H1 (cell line): ENCODE measurements at regions not wholly inside any gene's neighbourhood (a gene's known extent, or its start where the extent isn't known, plus 50 kb on each side); places are given as distances from the start of the nearest gene placed in this dataset.

Source experiments
- CTCF ChIA-PET: fragments of 300-600 bp; sonication (Branson Sonifier 250); formaldehyde crosslinking; loops from one replicate; lab custom pipeline; 2021; ENCODE audit not compliant: partially characterized antibody; lab: Charles Lee
- POLR2A ChIA-PET: fragments of 300-600 bp; sonication (Branson Sonifier 250); formaldehyde crosslinking; loops from one replicate; lab custom pipeline; 2021; ENCODE audit warnings: inconsistent platforms; ENCODE audit not compliant: partially characterized antibody; lab: Charles Lee
- DNase-seq, 2 experiments: peaks; one replicate each; pipeline versions ENCODE4 v3.0.0 to v3.0.0-alpha.2; 2010 to 2022; ENCODE audit warnings: low spot score in 2 of 2, low read depth in 1 of 2, mixed read lengths in 1 of 2
- FAIRE-seq: peaks from 2 replicates; lab custom pipeline; 2011; peaks lifted over from hg19 to GRCh38; lab: Jason Lieb, UNC
- H2AFZ ChIP-seq: 2 replicates; pipeline ENCODE4 v1.8.1; 2012; ENCODE audit warnings: low read length, inconsistent platforms
- H2AK5ac ChIP-seq: 2 replicates; pipeline ENCODE4 v1.6.1; 2013; ENCODE audit warnings: low read depth, low read length
- H2BK120ac ChIP-seq: replicated peaks from 2 replicates; pipeline ENCODE3; 2013; ENCODE audit warnings: low read depth, low read length, inconsistent platforms
- H2BK12ac ChIP-seq: 2 replicates; pipeline ENCODE4 v1.6.1; 2013; ENCODE audit warnings: low read depth, low read length
- H2BK15ac ChIP-seq: 2 replicates; pipeline ENCODE4 v1.6.1; 2013; ENCODE audit warnings: low read length
- H2BK20ac ChIP-seq: 2 replicates; pipeline ENCODE4 v1.6.1; 2013; ENCODE audit warnings: low read length
- H2BK5ac ChIP-seq: 2 replicates; pipeline ENCODE4 v1.6.1; 2013; ENCODE audit warnings: low read depth, low read length
- H3K14ac ChIP-seq: 2 replicates; pipeline ENCODE4 v1.6.1; 2013; ENCODE audit warnings: inconsistent platforms; ENCODE audit not compliant: insufficient read length
- H3K18ac ChIP-seq: 2 replicates; pipeline ENCODE4 v1.6.1; 2013; ENCODE audit warnings: low read length; ENCODE audit errors: extremely low read depth
- H3K23ac ChIP-seq: 2 replicates; pipeline ENCODE4 v1.6.1; 2013; ENCODE audit warnings: inconsistent platforms; ENCODE audit not compliant: insufficient read length
- H3K23me2 ChIP-seq: 2 replicates; pipeline ENCODE4 v1.6.1; 2013; ENCODE audit warnings: low read depth, low read length
- H3K27ac ChIP-seq: 2 replicates; pipeline ENCODE4 v1.6.1; 2011; ENCODE audit warnings: low read depth, low read length, inconsistent platforms
- H3K27me3 ChIP-seq, 4 experiments: replicated peaks in 1 of 4; 1 replicate in 1 of 4; 2 replicates in 3 of 4; pipeline versions ENCODE4 v1.6.1 to v1.8.1; 2011 to 2013; ENCODE audit warnings: low read length in 3 of 4, mild to moderate bottlenecking in 3 of 4, inconsistent platforms in 2 of 4, mixed read lengths in 2 of 4, moderate library complexity in 1 of 4; ENCODE audit not compliant: control insufficient read depth in 3 of 4, insufficient read depth in 3 of 4; ENCODE audit errors: extremely low read depth in 1 of 4
- H3K36me3 ChIP-seq, 4 experiments: 2 replicates each; pipeline versions ENCODE4 v1.6.1 to v1.8.1; 2011 to 2013; ENCODE audit warnings: mild to moderate bottlenecking in 4 of 4, low read length in 3 of 4, moderate library complexity in 2 of 4, control low read depth in 1 of 4, inconsistent platforms in 1 of 4; ENCODE audit not compliant: insufficient read depth in 4 of 4, control insufficient read depth in 2 of 4
- H3K4ac ChIP-seq: replicated peaks from 2 replicates; pipeline ENCODE3; 2013; ENCODE audit warnings: low read length, low read depth, mixed read lengths, inconsistent platforms; ENCODE audit not compliant: insufficient read length
- H3K4me1 ChIP-seq, 4 experiments: replicated peaks in 1 of 4; 1 replicate in 1 of 4; 2 replicates in 3 of 4; pipeline versions ENCODE4 v1.6.1 to v1.8.1; 2011 to 2013; ENCODE audit warnings: low read length in 3 of 4, inconsistent platforms in 2 of 4, mixed read lengths in 1 of 4; ENCODE audit not compliant: insufficient read depth in 4 of 4, control insufficient read depth in 3 of 4
- H3K4me2 ChIP-seq, 2 experiments: 2 replicates each; pipeline versions ENCODE4 v1.6.1 to v1.8.1; 2011 to 2013; ENCODE audit warnings: low read depth in 2 of 2, low read length in 2 of 2, control low read depth in 1 of 2, inconsistent platforms in 1 of 2, mild to moderate bottlenecking in 1 of 2; ENCODE audit not compliant: insufficient read depth in 1 of 2
- H3K4me3 ChIP-seq, 4 experiments: fragments of 200-600, 300-600 bp in 1 of 4; sonication (generic), shearing (Covaris generic), sonication (Bioruptor Twin) in 1 of 4; 2 replicates each; pipeline versions ENCODE4 v1.5.1 to v1.8.1; 2011 to 2016; ENCODE audit warnings: low read length in 4 of 4, low read depth in 3 of 4, control low read depth in 2 of 4, inconsistent platforms in 2 of 4, mild to moderate bottlenecking in 2 of 4, mixed read lengths in 1 of 4, moderate library complexity in 1 of 4; ENCODE audit not compliant: insufficient read depth in 2 of 4; ENCODE audit errors: extremely low read depth in 1 of 4
- H3K56ac ChIP-seq: replicated peaks from 2 replicates; pipeline ENCODE3; 2013; ENCODE audit warnings: low read depth, mild to moderate bottlenecking, mixed read lengths, low read length, inconsistent platforms; ENCODE audit not compliant: insufficient read length
- H3K79me1 ChIP-seq: 2 replicates; pipeline ENCODE4 v1.6.1; 2013; ENCODE audit warnings: low read depth, low read length, control low read depth
- H3K79me2 ChIP-seq, 2 experiments: 2 replicates each; pipeline versions ENCODE4 v1.6.1 to v1.8.1; 2012 to 2013; ENCODE audit warnings: low read length in 2 of 2, mild to moderate bottlenecking in 2 of 2, inconsistent platforms in 1 of 2; ENCODE audit not compliant: insufficient read depth in 2 of 2, control insufficient read depth in 1 of 2
- H3K9ac ChIP-seq, 4 experiments: replicated peaks in 1 of 4; 1 replicate in 1 of 4; 2 replicates in 3 of 4; pipeline versions ENCODE4 v1.6.1 to v1.8.1; 2011 to 2013; ENCODE audit warnings: low read depth in 3 of 4, low read length in 3 of 4, control low read depth in 2 of 4, mild to moderate bottlenecking in 2 of 4, moderate library complexity in 2 of 4, inconsistent platforms in 1 of 4; ENCODE audit errors: extremely low read depth in 1 of 4
- H3K9me3 ChIP-seq, 2 experiments: 2 replicates each; pipeline versions ENCODE4 v1.6.1 to v1.8.1; 2012 to 2013; ENCODE audit warnings: mild to moderate bottlenecking in 2 of 2, moderate library complexity in 2 of 2, control low read depth in 1 of 2, inconsistent platforms in 1 of 2, low read depth in 1 of 2, low read length in 1 of 2, mixed read lengths in 1 of 2; ENCODE audit not compliant: insufficient read depth in 2 of 2
- H4K20me1 ChIP-seq, 2 experiments: replicated peaks in 1 of 2; 2 replicates each; pipeline versions ENCODE3 to v1.8.1; 2011 to 2013; ENCODE audit warnings: inconsistent platforms in 2 of 2, low read length in 2 of 2, mild to moderate bottlenecking in 1 of 2; ENCODE audit not compliant: insufficient read depth in 2 of 2, control insufficient read depth in 1 of 2
- H4K5ac ChIP-seq: 2 replicates; pipeline ENCODE4 v1.6.1; 2013; ENCODE audit warnings: low read length, low read depth, mixed read lengths, inconsistent platforms; ENCODE audit not compliant: insufficient read length
- H4K8ac ChIP-seq: 2 replicates; pipeline ENCODE4 v1.8.0; 2013; ENCODE audit warnings: mild to moderate bottlenecking, moderate library complexity, low read length, inconsistent platforms; ENCODE audit not compliant: insufficient read depth; ENCODE audit errors: extremely low read depth
- H4K91ac ChIP-seq: replicated peaks from 2 replicates; pipeline ENCODE3; 2013; ENCODE audit warnings: low read length, mixed read lengths, inconsistent platforms; ENCODE audit not compliant: insufficient read length
- BRCA1 ChIP-seq: IDR thresholded peaks from 2 replicates; pipeline ENCODE4 v1.6.1; 2012; ENCODE audit warnings: low read depth, low read length, improper control_type of control experiment
- CREB1 ChIP-seq: IDR thresholded peaks from 2 replicates; pipeline ENCODE4 v1.6.1; 2012; ENCODE audit warnings: inconsistent platforms
- FOSL1 ChIP-seq: IDR thresholded peaks from 2 replicates; pipeline ENCODE4 v1.6.1; 2011; ENCODE audit warnings: mild to moderate bottlenecking, low read depth, low read length, moderate library complexity; ENCODE audit not compliant: insufficient read depth
- GTF2F1 ChIP-seq: IDR thresholded peaks from 2 replicates; pipeline ENCODE4 v1.6.1; 2012; ENCODE audit warnings: low read depth, low read length, improper control_type of control experiment, borderline replicate concordance
- JUN ChIP-seq: IDR thresholded peaks from 2 replicates; pipeline ENCODE4 v1.6.1; 2011; ENCODE audit warnings: low read depth, mild to moderate bottlenecking, improper control_type of control experiment, low read length
- KDM1A ChIP-seq: fragments of 200-600, 300-600 bp; sonication (generic); IDR thresholded peaks from 2 replicates; pipeline ENCODE4 v1.7.1; 2016; ENCODE audit warnings: mild to moderate bottlenecking, low read length, borderline replicate concordance
- RAD21 ChIP-seq, 2 experiments: IDR thresholded peaks in 1 of 2; conservative IDR thresholded peaks in 1 of 2; 2 replicates each; pipeline ENCODE4 v1.6.1; 2011; ENCODE audit warnings: low read depth in 2 of 2, low read length in 2 of 2, improper control_type of control experiment in 1 of 2, inconsistent platforms in 1 of 2, mild to moderate bottlenecking in 1 of 2, moderate library complexity in 1 of 2
- RNF2 ChIP-seq: fragments of 200-900, 300-1000 bp; sonication (generic); IDR thresholded peaks from 2 replicates; pipeline ENCODE4 v1.7.1; 2016; ENCODE audit warnings: borderline replicate concordance, low read depth, mild to moderate bottlenecking, antibody characterized with exemption, low read length; ENCODE audit not compliant: poor library complexity, severe bottlenecking; ENCODE audit errors: missing control alignments
- TAF7 ChIP-seq: optimal IDR thresholded peaks from 2 replicates; pipeline ENCODE3; 2011; ENCODE audit warnings: low read depth, mild to moderate bottlenecking, inconsistent platforms, low read length, moderate library complexity, borderline replicate concordance
- WGBS, 2 experiments: shearing (Covaris generic) in 1 of 2; methylation state at CpG; one replicate each; pipeline versions ENCODE4 v1.1.6 to v1.1.7; 2013 to 2015; ENCODE audit warnings: low lambda C conversion rate in 2 of 2, mixed read lengths in 2 of 2, inconsistent platforms in 1 of 2, low coverage in 1 of 2, missing lambda C conversion rate in 1 of 2; ENCODE audit not compliant: insufficient replicate concordance in 2 of 2, insufficient coverage in 1 of 2, insufficient read length in 1 of 2; ENCODE audit errors: extremely low coverage in 1 of 2, missing lambda C conversion rate in 1 of 2; 5-methylcytosine and 5-hydroxymethylcytosine counted together
- TF ChIP-seq, protein P1 (sequence below): IDR thresholded peaks from 2 replicates; pipeline ENCODE4 v1.6.1; 2011; ENCODE audit warnings: low read depth, mild to moderate bottlenecking, low read length; ENCODE audit not compliant: insufficient read depth
- TF ChIP-seq, protein P2 (sequence below): IDR thresholded peaks from 2 replicates; pipeline ENCODE4 v1.6.1; 2012; ENCODE audit warnings: inconsistent platforms

DNA sequence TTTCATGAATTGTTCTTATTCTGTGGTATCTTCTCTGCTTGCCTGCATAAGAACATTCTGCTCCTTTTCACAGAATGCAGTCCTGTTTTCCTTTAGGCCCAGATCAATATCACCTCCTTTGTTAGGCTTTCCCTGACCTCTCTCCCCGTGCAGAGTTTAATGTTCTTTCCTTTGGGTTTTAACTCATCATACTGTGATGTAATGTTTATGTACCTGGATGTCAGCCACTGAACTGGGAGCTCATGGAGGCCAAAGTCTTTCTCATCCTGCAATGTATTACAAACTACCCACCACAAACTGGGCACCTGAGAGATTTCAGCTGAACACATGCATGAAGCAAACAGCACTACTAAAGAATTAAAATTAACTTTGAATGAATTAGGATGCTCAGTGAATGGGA, 192.8 kb upstream of the RORA start:
- Histone ChIP-seq H3K79me2 (no peaks in the 10 kb centered on the region), H2BK15ac (no peak overlapping the region), H3K4ac (no peak overlapping the region), H3K18ac (no peak overlapping the region), H2BK20ac (no peak overlapping the region), H3K9me3 (no peaks in the 10 kb centered on the region), H3K4me3 (no peak overlapping the region), H3K9ac (no peak overlapping the region), H4K91ac (no peak overlapping the region), H3K4me1 (peaks cover 0 to 8% (median under 1%) of the 10 kb centered on the region in 4 experiments; a peak in 1 of 7 replicates), H2AFZ (no peak overlapping the region), H3K36me3 (no peaks in the 10 kb centered on the region), H3K27me3 (no peaks in the 10 kb centered on the region), H3K23ac (no peak overlapping the region), H4K20me1 (no peaks in the 10 kb centered on the region), H2BK5ac (no peak overlapping the region), H3K23me2 (no peaks in the 10 kb centered on the region), H3K4me2 (no peak overlapping the region), H2BK12ac (no peak overlapping the region), H3K27ac (no peak overlapping the region), H4K5ac (no peak overlapping the region), H3K56ac (no peak overlapping the region), H3K79me1 (no peaks in the 10 kb centered on the region), H4K8ac (no peak overlapping the region), H3K14ac (no peak overlapping the region), H2BK120ac (no peak overlapping the region), H2AK5ac (no peak overlapping the region)
- TF ChIP-seq RNF2 (no peak), CREB1 (no peak), TAF7 (no peak), JUN (no peak), GTF2F1 (no peak), FOSL1 (no peak), RAD21 (IDR thresholded peaks at IDR 0.05 in 1 of 2, conservative IDR thresholded peaks at IDR 0.05 in 1 of 2; ENCODE audit: low read depth in 2 of 2, low read length in 2 of 2) (no peak), KDM1A (no peak), BRCA1 (no peak)
- TF ChIP-seq, protein P1, sequence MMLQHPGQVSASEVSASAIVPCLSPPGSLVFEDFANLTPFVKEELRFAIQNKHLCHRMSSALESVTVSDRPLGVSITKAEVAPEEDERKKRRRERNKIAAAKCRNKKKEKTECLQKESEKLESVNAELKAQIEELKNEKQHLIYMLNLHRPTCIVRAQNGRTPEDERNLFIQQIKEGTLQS: no peak
- TF ChIP-seq, protein P2, sequence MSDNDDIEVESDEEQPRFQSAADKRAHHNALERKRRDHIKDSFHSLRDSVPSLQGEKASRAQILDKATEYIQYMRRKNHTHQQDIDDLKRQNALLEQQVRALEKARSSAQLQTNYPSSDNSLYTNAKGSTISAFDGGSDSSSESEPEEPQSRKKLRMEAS: no peak
- WGBS, 2 experiments: 71% methylated on average over 1 of the region's 1 CpG; no CpG with 5 or more reads in 1 of the 2 experiments
- POLR2A ChIA-PET: no interaction called here
- FAIRE-seq (no peak), DNase-seq (no peak)
- CTCF ChIA-PET: interaction anchor here (1.1 kb wide), 1 partner anchor 9 kb away, joined by 3 read pairs; no protein-coding TSS in a partner anchor
